ENCODE measurements at regions not wholly inside any gene's neighbourhood (a gene's known extent, or its start where the extent isn't known, plus 50 kb on each side); places are given as distances from the start of the nearest gene placed in this dataset.

GRCh38 chr3:163048881-163049280 lies 1552.3 kb downstream of the OTOL1 start:
- TF ChIP-seq SIN3A (IDR thresholded peaks at IDR 0.05; ENCODE audit: low read depth) (no peak), EZH2 (IDR thresholded peaks at IDR 0.05) (no peak), SP1 (IDR thresholded peaks at IDR 0.05; ENCODE audit: low read depth) (no peak), TCF7L2 (IDR thresholded peaks at IDR 0.05; ENCODE audit: borderline replicate concordance, extremely low read depth, insufficient read depth, insufficient read length) (no peak), EZH2phosphoT487 (IDR thresholded peaks at IDR 0.05; ENCODE audit: borderline replicate concordance) (no peak), POLR2A (IDR thresholded peaks at IDR 0.05; ENCODE audit: borderline replicate concordance, extremely low read depth, insufficient read depth, insufficient read length) (no peak), MAX (IDR thresholded peaks at IDR 0.05) (no peak), POLR2AphosphoS5 (IDR thresholded peaks at IDR 0.05; ENCODE audit: low read depth, low read length) (no peak), CEBPB (IDR thresholded peaks at IDR 0.05; ENCODE audit: low read depth) (no peak), RAD21 (IDR thresholded peaks at IDR 0.05; ENCODE audit: low read depth) (no peak)
- TF ChIP-seq, protein P1, sequence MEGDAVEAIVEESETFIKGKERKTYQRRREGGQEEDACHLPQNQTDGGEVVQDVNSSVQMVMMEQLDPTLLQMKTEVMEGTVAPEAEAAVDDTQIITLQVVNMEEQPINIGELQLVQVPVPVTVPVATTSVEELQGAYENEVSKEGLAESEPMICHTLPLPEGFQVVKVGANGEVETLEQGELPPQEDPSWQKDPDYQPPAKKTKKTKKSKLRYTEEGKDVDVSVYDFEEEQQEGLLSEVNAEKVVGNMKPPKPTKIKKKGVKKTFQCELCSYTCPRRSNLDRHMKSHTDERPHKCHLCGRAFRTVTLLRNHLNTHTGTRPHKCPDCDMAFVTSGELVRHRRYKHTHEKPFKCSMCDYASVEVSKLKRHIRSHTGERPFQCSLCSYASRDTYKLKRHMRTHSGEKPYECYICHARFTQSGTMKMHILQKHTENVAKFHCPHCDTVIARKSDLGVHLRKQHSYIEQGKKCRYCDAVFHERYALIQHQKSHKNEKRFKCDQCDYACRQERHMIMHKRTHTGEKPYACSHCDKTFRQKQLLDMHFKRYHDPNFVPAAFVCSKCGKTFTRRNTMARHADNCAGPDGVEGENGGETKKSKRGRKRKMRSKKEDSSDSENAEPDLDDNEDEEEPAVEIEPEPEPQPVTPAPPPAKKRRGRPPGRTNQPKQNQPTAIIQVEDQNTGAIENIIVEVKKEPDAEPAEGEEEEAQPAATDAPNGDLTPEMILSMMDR (IDR thresholded peaks at IDR 0.05 in 2 of 3, conservative IDR thresholded peaks at IDR 0.05 in 1 of 3; ENCODE audit: borderline replicate concordance in 1 of 3, insufficient read depth in 1 of 3, low read depth in 2 of 3, low read length in 2 of 3) = no peak
- TF ChIP-seq, protein P2, sequence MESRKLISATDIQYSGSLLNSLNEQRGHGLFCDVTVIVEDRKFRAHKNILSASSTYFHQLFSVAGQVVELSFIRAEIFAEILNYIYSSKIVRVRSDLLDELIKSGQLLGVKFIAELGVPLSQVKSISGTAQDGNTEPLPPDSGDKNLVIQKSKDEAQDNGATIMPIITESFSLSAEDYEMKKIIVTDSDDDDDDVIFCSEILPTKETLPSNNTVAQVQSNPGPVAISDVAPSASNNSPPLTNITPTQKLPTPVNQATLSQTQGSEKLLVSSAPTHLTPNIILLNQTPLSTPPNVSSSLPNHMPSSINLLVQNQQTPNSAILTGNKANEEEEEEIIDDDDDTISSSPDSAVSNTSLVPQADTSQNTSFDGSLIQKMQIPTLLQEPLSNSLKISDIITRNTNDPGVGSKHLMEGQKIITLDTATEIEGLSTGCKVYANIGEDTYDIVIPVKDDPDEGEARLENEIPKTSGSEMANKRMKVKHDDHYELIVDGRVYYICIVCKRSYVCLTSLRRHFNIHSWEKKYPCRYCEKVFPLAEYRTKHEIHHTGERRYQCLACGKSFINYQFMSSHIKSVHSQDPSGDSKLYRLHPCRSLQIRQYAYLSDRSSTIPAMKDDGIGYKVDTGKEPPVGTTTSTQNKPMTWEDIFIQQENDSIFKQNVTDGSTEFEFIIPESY (IDR thresholded peaks at IDR 0.05; ENCODE audit: extremely low read depth, insufficient replicate concordance, low read length) = no peak
- TF ChIP-seq, protein P3, sequence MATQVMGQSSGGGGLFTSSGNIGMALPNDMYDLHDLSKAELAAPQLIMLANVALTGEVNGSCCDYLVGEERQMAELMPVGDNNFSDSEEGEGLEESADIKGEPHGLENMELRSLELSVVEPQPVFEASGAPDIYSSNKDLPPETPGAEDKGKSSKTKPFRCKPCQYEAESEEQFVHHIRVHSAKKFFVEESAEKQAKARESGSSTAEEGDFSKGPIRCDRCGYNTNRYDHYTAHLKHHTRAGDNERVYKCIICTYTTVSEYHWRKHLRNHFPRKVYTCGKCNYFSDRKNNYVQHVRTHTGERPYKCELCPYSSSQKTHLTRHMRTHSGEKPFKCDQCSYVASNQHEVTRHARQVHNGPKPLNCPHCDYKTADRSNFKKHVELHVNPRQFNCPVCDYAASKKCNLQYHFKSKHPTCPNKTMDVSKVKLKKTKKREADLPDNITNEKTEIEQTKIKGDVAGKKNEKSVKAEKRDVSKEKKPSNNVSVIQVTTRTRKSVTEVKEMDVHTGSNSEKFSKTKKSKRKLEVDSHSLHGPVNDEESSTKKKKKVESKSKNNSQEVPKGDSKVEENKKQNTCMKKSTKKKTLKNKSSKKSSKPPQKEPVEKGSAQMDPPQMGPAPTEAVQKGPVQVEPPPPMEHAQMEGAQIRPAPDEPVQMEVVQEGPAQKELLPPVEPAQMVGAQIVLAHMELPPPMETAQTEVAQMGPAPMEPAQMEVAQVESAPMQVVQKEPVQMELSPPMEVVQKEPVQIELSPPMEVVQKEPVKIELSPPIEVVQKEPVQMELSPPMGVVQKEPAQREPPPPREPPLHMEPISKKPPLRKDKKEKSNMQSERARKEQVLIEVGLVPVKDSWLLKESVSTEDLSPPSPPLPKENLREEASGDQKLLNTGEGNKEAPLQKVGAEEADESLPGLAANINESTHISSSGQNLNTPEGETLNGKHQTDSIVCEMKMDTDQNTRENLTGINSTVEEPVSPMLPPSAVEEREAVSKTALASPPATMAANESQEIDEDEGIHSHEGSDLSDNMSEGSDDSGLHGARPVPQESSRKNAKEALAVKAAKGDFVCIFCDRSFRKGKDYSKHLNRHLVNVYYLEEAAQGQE (IDR thresholded peaks at IDR 0.05; ENCODE audit: low read depth) = no peak

Measured in HCT116 (cell line).